PC-3 (cell line): ENCODE measurements at regions not wholly inside any gene's neighbourhood (a gene's known extent, or its start where the extent isn't known, plus 50 kb on each side); places are given as distances from the start of the nearest gene placed in this dataset.

Experiments used
- ATAC-seq: fragments of 200-7000 bp; cut with Tn5 transposase; 2 replicates; pipeline ENCODE4 v1.9.1; 2020; ENCODE audit warnings: mild to moderate bottlenecking, moderate library complexity
- BruUV-seq: library from RNA; stranded (reverse); fragments of 400-500 nt; replicated peaks from 2 replicates; lab custom pipeline; 2021; lab: Mats Ljungman, UMichigan
- CTCF ChIA-PET: fragments of 300-600 bp; sonication (Branson Sonifier 250); formaldehyde crosslinking; loops from one replicate; lab custom pipeline; 2022; ENCODE audit warnings: antibody characterized with exemption; lab: Charles Lee
- POLR2A ChIA-PET: fragments of 300-600 bp; sonication (Branson Sonifier 250); formaldehyde crosslinking; loops from one replicate; lab custom pipeline; 2022; ENCODE audit warnings: antibody characterized with exemption; ENCODE audit not compliant: unreplicated experiment; lab: Charles Lee
- DNase-seq: peaks from one replicate; pipeline ENCODE4 v3.0.0-alpha.2; 2015
- H2AFZ ChIP-seq: fragments of 300-600 bp; sonication (generic); 2 replicates; pipeline ENCODE4 v1.6.0; 2016; ENCODE audit warnings: antibody characterized with exemption, low read length
- H3F3A ChIP-seq: fragments of 300-600 bp; sonication (generic); one replicate; pipeline ENCODE4 v1.6.0; 2017; ENCODE audit warnings: antibody characterized with exemption, low read length, control low read depth, mild to moderate bottlenecking; ENCODE audit not compliant: unreplicated experiment
- H3K27ac ChIP-seq: fragments of 300-600 bp; sonication (generic); 2 replicates; pipeline ENCODE4 v1.5.1; 2016; ENCODE audit warnings: mild to moderate bottlenecking, low read length
- H3K27me3 ChIP-seq: fragments of 300-600 bp; sonication (generic); 2 replicates; pipeline ENCODE4 v1.6.1; 2016; ENCODE audit warnings: low read length, mixed read lengths
- H3K36me3 ChIP-seq: fragments of 300-600 bp; sonication (generic); 2 replicates; pipeline ENCODE4 v1.6.1; 2016; ENCODE audit warnings: low read depth, mixed run types, low read length, mixed read lengths
- H3K4me1 ChIP-seq: fragments of 300-600 bp; sonication (generic); 2 replicates; pipeline ENCODE4 v1.5.1; 2016; ENCODE audit warnings: low read length; ENCODE audit not compliant: insufficient read depth
- H3K4me2 ChIP-seq: fragments of 300-600 bp; sonication (generic); 2 replicates; pipeline ENCODE4 v1.6.0; 2016; ENCODE audit warnings: low read length
- H3K4me3 ChIP-seq: fragments of 300-600 bp; sonication (generic); 2 replicates; pipeline ENCODE4 v1.5.1; 2016; ENCODE audit warnings: mild to moderate bottlenecking, low read length, mixed read lengths
- H3K79me2 ChIP-seq: fragments of 300-600 bp; sonication (generic); 2 replicates; pipeline ENCODE4 v1.6.1; 2017; ENCODE audit warnings: low read length, mixed read lengths
- H3K9ac ChIP-seq: fragments of 300-600 bp; sonication (generic); 2 replicates; pipeline ENCODE4 v1.6.0; 2016; ENCODE audit warnings: mild to moderate bottlenecking, low read length
- H3K9me2 ChIP-seq: fragments of 300-600 bp; sonication (generic); replicated peaks from 2 replicates; pipeline ENCODE4 v1.6.1; 2016; ENCODE audit warnings: mixed run types, low read length, mixed read lengths
- H3K9me3 ChIP-seq: fragments of 300-600 bp; sonication (generic); 2 replicates; pipeline ENCODE4 v1.6.1; 2016; ENCODE audit warnings: low read length, mixed read lengths
- H4K20me1 ChIP-seq: fragments of 300-600 bp; sonication (generic); 2 replicates; pipeline ENCODE4 v1.6.1; 2016; ENCODE audit warnings: low read length, mixed read lengths
- CTCF ChIP-seq: fragments of 300-600 bp; sonication (generic); conservative IDR thresholded peaks from 2 replicates; pipeline ENCODE4 v1.5.1; 2017; ENCODE audit warnings: antibody characterized with exemption, low read depth, mild to moderate bottlenecking, low read length
- EZH2 ChIP-seq: fragments of 300-600 bp; sonication (generic); IDR thresholded peaks from one replicate; pipeline ENCODE4 v1.6.1; 2017; ENCODE audit warnings: antibody characterized with exemption, mild to moderate bottlenecking, low read length; ENCODE audit not compliant: unreplicated experiment
- EZH2phosphoT487 ChIP-seq: fragments of 300-600 bp; sonication (generic); IDR thresholded peaks from 2 replicates; pipeline ENCODE4 v1.6.1; 2018; ENCODE audit warnings: mild to moderate bottlenecking, antibody characterized with exemption, low read length, borderline replicate concordance
- intact Hi-C: fragments of 100-400 bp; cut with micrococcal nuclease; formaldehyde crosslinking; loops from 2 replicates; pipeline ENCODE4 v1.9.0; 2023

- H3K9ac ChIP-seq, result no peak overlapping the region
- no peaks in the 10 kb centered on the region for H3K9me3 ChIP-seq
- no peaks in the 10 kb centered on the region for H3K4me1 ChIP-seq
- intact Hi-C loops, result no loop called here
- H3K4me3 ChIP-seq, result no peak overlapping the region
- H2AFZ ChIP-seq, result no peak overlapping the region
- ChIA-PET CTCF (no interaction called here), POLR2A (no interaction called here)
- ATAC-seq (no peak), DNase-seq (no peak)
- no peak for TF ChIP-seq EZH2
- TF ChIP-seq EZH2phosphoT487, result no peak
- TF ChIP-seq CTCF, result no peak
- no peaks in the 10 kb centered on the region for H3K27me3 ChIP-seq
- no peaks in the 10 kb centered on the region for H3K9me2 ChIP-seq
- H3K79me2 ChIP-seq, result no peaks in the 10 kb centered on the region
- no peaks in the 10 kb centered on the region for H4K20me1 ChIP-seq
- H3K36me3 ChIP-seq, result no peaks in the 10 kb centered on the region
- H3K4me2 ChIP-seq, result no peak overlapping the region
- no TSS peak for BruUV-seq
- H3K27ac ChIP-seq, result no peak overlapping the region
- no peaks in the 10 kb centered on the region for H3F3A ChIP-seq
These were observed 545.5 kb downstream of the UQCRFS1 start for GRCh38 chr19:28667348-28667977.

- H3K79me2 ChIP-seq, result no peaks in the 10 kb centered on the region
- TF ChIP-seq EZH2phosphoT487, result no peak
- no peak for TF ChIP-seq EZH2
- no peak for TF ChIP-seq CTCF
- intact Hi-C loops, result no loop called here
- no peaks in the 10 kb centered on the region for H4K20me1 ChIP-seq
- H2AFZ ChIP-seq, result no peak overlapping the region
- H3K27me3 ChIP-seq, result no peaks in the 10 kb centered on the region
- H3K4me1 ChIP-seq, result no peaks in the 10 kb centered on the region
- H3K4me2 ChIP-seq, result no peak overlapping the region
- no TSS peak for BruUV-seq
- H3K9me3 ChIP-seq, result no peaks in the 10 kb centered on the region
- no peak for DNase-seq
- no peak for ATAC-seq
- no peak overlapping the region for H3K27ac ChIP-seq
- no peak overlapping the region for H3K4me3 ChIP-seq
- ChIA-PET CTCF (no interaction called here), POLR2A (no interaction called here)
- H3K9ac ChIP-seq, result no peak overlapping the region
- no peaks in the 10 kb centered on the region for H3K36me3 ChIP-seq
- no peaks in the 10 kb centered on the region for H3F3A ChIP-seq
- H3K9me2 ChIP-seq, result no peaks in the 10 kb centered on the region
These were observed 547.2 kb downstream of the UQCRFS1 start for GRCh38 chr19:28665748-28666147.

GRCh38 chr19:28656644-28657043 lies 556.3 kb downstream of the UQCRFS1 start:
- no peaks in the 10 kb centered on the region for H3F3A ChIP-seq
- H3K36me3 ChIP-seq, result no peaks in the 10 kb centered on the region
- H3K9ac ChIP-seq, result no peak overlapping the region
- H3K79me2 ChIP-seq, result no peaks in the 10 kb centered on the region
- CTCF ChIA-PET, result no interaction called here
- DNase-seq, result no peak
- POLR2A ChIA-PET, result no interaction called here
- no peaks in the 10 kb centered on the region for H3K9me3 ChIP-seq
- H3K4me1 ChIP-seq, result no peaks in the 10 kb centered on the region
- no peak overlapping the region for H3K4me3 ChIP-seq
- H4K20me1 ChIP-seq, result no peaks in the 10 kb centered on the region
- no peak overlapping the region for H3K4me2 ChIP-seq
- intact Hi-C loops, result no loop called here
- H3K27ac ChIP-seq, result no peak overlapping the region
- no TSS peak for BruUV-seq
- H3K9me2 ChIP-seq, result no peaks in the 10 kb centered on the region
- H2AFZ ChIP-seq, result no peak overlapping the region
- no peaks in the 10 kb centered on the region for H3K27me3 ChIP-seq
- ATAC-seq, result no peak
- no peak for TF ChIP-seq EZH2
- no peak for TF ChIP-seq CTCF
- TF ChIP-seq EZH2phosphoT487, result no peak
